ENCODE measurements at regions not wholly inside any gene's neighbourhood (a gene's known extent, or its start where the extent isn't known, plus 50 kb on each side); places are given as distances from the start of the nearest gene placed in this dataset.

- DNase-seq = no peak
These were observed 167.3 kb upstream of the AVPR1A start for GRCh38 chr12:63318313-63318712.

- DNase-seq = no peak
These were observed 166.9 kb upstream of the AVPR1A start for GRCh38 chr12:63317880-63318279.

DNA sequence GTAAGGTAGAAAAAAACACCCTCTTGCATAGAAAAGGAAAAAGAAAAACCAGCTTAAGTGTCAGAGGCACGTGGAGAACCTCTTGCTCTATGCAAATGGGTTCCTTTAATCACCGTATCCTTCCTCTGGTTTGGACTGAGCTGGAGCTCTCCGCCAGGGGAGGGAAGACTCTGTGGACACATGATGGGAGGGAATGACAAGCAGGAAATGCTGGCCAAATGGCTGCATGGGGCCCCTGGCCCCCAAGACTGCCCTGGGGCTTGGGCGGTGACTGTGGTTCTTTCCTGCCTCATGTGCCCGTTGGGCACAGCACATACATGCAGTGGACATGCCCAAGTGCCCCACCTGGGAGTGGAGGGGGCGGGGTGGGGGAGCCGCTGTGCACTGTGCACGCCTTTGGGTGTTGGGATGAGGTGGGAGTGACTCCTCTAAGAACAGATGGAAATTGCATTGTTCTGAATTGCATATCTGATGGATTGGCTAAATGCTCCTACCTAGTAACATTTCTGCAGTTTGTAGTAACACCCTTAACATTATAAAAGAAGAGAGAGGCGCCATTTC is 166.4 kb upstream of the AVPR1A start:
- no peak for DNase-seq

- no peak for DNase-seq
These were observed 162.1 kb upstream of the AVPR1A start for GRCh38 chr12:63313139-63313538.

DNA sequence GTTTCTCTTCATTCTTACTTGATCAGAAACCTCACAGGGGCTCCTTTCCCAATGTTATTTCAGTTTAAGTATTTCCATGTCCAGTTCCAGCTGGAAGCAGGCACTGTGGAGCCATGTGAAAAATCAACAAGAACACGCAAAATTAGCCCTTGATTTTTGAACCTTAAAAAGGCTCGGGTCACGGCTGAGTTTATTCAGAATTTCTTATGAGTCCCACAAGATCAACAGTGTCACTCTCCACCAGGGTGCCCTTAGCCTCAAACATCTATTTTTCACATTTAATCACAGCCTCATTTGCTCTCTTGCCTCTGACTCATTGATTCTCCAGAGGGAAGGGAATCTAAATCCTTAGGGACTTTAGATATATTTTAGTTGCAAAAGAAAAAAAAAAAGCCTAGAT is 157.7 kb upstream of the AVPR1A start:
- DNase-seq = no peak

- DNase-seq = no peak
These were observed 156.8 kb upstream of the AVPR1A start for GRCh38 chr12:63307849-63308248.

GRCh38 chr12:63305901-63306875 is 155.2 kb upstream of the AVPR1A start:
- no peak for DNase-seq

DNA sequence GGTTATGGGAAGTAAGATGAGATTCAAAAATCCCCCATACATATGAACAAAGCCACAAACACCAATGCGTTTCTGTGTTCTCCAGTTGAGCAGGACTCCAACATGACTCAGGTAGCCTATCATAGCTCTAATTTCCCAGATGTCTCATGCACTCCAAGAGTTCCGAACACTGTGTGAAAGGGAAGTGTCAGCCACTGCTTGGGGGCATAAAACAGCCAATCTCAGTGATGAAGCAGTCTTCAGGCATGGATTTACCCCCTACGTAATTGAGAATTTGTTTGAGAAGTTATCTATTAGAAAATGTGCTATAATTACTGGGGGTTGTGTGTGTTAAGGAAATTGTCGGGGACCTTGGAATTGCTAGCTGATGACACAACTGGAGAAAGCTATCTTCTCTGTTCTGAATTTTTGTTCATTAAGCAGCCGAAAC is 153.9 kb upstream of the AVPR1A start:
- no peak for DNase-seq

GRCh38 chr12:63302941-63303536 is 152.0 kb upstream of the AVPR1A start:
- no peak for DNase-seq

DNA sequence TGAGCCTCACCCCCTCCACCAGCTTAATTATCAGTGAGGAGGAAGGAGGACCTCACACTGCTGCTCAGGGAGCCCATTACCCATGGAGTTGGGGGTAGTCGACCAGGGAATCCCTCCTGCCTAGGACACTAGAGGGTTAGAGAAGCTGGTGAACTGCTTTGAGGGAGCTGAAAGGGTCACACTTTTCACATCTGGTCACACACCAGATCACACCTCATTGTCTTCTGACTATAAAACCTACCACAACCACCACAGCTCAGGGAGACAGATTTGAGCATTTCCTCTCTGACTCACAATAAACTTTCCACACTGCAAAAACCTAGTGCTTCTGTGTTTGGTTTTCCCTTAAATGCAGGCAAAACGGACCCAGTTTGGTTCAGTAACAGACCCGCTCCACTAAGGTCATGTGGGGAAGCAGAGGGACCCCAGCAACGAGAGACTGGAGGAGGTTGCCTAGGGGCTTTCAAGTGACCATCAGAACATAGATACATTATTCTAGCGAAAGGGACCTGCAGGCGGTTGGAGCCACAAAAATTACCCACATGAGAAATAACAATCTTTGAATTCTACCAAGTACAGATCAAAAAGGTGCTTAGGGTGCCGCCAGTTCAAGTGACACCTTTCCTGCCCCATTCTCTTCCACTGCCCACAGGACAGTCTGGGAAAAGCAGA is 151.4 kb upstream of the AVPR1A start:
- no peak for DNase-seq

DNA sequence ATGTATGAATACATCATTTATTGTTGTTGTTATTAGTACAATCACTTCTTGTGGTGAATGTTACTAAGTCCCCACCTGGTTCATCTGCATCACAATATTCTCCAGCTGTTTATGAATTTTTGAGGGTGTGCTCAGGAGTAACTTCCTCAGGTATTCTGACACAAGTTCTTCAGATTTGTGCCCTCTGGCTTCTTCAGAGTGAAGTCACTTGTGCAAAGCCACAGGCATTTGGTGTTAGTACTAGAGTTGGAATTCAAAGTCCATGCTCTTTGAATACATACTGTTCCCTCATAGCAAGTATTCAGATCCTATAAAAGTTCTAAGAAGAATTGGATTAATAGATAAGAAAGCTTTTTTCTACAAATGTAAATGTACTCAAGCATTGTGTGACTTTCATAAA is 150.3 kb upstream of the AVPR1A start:
- no peak for DNase-seq

- no peak for DNase-seq
These were observed 147.5 kb upstream of the AVPR1A start for GRCh38 chr12:63298386-63298930.

- no peak for DNase-seq
These were observed 143.3 kb upstream of the AVPR1A start for GRCh38 chr12:63294327-63294632.

- DNase-seq = no peak
These were observed 141.6 kb upstream of the AVPR1A start for GRCh38 chr12:63292471-63293221.

DNA sequence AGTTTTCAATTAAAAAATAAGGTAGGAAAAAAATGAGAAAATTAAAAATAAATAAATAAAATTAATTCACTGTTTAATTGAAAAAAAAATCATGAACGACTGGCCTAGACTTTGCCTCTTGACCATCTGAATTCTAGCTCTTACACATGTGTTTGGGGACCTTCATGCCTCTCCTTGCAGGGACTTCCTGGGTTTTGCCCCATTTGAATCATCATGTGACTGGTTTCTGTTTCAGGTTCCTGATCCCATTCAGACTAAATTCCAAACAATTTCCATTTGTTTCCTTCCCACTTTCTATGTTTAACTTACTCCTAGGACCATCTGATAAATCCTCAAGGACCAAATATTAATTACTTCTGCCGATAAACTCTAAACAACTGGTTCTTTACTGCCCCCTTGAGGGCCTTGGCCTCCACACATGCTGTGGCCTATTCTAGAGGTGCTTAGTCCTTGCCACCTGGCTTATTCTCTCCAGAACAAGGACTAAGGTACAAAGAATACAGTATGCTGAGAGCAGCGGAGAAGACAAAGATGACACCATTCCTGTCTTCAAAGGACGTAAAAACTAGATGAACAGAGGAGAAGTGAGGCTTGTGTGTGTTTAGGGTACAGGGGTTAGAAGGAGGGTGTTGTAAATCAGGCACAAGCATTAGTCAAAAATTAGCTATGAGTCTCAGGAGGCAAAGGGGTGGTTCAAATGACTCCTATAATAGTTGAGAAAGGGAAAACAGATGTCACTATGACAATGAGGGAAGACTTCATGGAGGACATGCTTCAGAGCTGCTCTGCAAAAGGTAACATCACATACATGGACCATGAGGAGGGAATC is 125.8 kb upstream of the AVPR1A start:
- peak in 1 of 5 donors; percentile 0 for DNase-seq

GRCh38 chr12:63266988-63267387 is 116.0 kb upstream of the AVPR1A start:
- DNase-seq = no peak

DNA sequence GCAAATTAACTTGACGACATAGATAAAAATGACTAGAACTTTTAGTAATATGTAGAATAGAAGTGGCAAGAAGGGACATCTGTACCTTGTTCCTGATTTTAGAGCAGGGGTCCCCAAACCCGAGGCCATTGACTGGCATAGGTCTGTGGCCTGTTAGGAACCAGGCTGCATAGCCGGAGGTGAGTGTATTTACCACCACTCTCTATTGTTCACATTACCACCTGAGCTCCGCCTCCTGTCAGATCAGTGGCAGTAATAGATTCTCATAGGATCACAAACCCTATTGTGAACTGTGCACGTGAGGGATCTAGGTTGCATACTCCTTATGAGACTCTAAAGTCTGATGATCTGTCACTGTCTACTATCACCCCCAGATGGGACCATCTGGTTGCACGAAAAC is 113.6 kb upstream of the AVPR1A start:
- DNase-seq = no peak

- no peak for DNase-seq
These were observed 99.5 kb upstream of the AVPR1A start for GRCh38 chr12:63250486-63250885.

DNA sequence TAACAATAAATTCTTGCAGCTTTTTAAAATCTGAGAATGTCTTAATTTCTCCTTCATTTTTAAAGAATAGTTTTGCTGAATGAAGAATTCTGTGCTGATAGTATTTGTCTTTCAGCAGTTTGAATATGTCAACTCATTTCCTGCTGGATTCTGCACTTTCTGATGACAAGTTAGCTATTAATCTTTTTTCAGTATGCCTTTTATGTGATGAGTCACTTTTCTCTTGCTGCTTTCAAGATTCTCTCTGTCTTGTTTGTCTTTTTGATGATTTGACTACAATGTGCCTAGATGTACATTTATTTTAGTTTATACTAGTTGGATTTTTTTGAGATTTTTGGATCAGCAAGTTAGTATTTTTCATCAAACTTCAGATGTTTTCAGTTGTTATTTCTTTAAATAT is 87.9 kb upstream of the AVPR1A start:
- DNase-seq = no peak

- no peak for DNase-seq
These were observed 81.9 kb upstream of the AVPR1A start for GRCh38 chr12:63232896-63233295.

DNA sequence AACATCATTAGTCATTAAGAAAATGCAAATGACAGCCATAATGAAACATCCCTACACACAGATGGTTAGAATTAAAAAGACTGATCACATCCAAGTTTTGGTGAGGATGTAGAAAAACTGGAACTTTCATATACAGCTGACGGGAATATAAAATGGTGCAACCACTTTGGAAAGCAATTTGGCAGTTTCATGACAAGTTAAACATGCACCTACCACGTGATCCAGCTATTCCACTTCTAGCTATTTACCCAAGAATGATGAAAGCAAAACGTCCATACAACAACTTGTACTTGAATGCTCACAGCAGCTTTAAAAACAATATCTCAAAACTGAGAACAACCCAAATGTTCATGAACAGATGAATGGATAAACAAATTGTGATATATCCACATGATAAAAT is 77.9 kb upstream of the AVPR1A start:
- DNase-seq = no peak

Measured in T-helper 1 cell (primary cell).